IMR-90 (cell line): ENCODE measurements at regions not wholly inside any gene's neighbourhood (a gene's known extent, or its start where the extent isn't known, plus 50 kb on each side); places are given as distances from the start of the nearest gene placed in this dataset.

Experiments used
- ATAC-seq: fragments of 200-7000 bp; cut with Tn5 transposase; 2 replicates; pipeline ENCODE4 v1.9.1; 2020; ENCODE audit warnings: low read depth, mild to moderate bottlenecking, moderate library complexity
- BruUV-seq: library from RNA; stranded (reverse); fragments of 400-500 nt; replicated peaks from 2 replicates; lab custom pipeline; 2021; lab: Mats Ljungman, UMichigan
- CTCF ChIA-PET: fragments of 300-600 bp; formaldehyde crosslinking; extraction: SDS; loops from one replicate; lab custom pipeline; 2021; ENCODE audit warnings: antibody characterized with exemption; lab: Yijun Ruan, JAX
- POLR2A ChIA-PET: fragments of 300-600 bp; sonication (Branson Sonifier 250); formaldehyde crosslinking; loops from one replicate; lab custom pipeline; 2022; ENCODE audit warnings: antibody characterized with exemption; ENCODE audit not compliant: unreplicated experiment; lab: Charles Lee
- DNase-seq: peaks from one replicate; pipeline ENCODE4 v3.0.0; 2013
- H2AFZ ChIP-seq: replicated peaks from 2 replicates; pipeline ENCODE3; 2013; ENCODE audit warnings: low read length, mild to moderate bottlenecking; ENCODE audit not compliant: poor library complexity
- H2AK5ac ChIP-seq: 2 replicates; pipeline ENCODE4 v1.6.1; 2013; ENCODE audit warnings: low read depth, low read length, inconsistent platforms
- H2AK9ac ChIP-seq: replicated peaks from 2 replicates; pipeline ENCODE3; 2013; ENCODE audit warnings: mild to moderate bottlenecking, low read depth, low read length, moderate library complexity; ENCODE audit not compliant: poor library complexity
- H2BK120ac ChIP-seq: 2 replicates; pipeline ENCODE4 v1.6.1; 2013; ENCODE audit warnings: low read depth, low read length, inconsistent platforms
- H2BK15ac ChIP-seq: 3 replicates; pipeline ENCODE4 v1.6.1; 2013; ENCODE audit warnings: low read depth, low read length, inconsistent platforms
- H2BK20ac ChIP-seq: 2 replicates; pipeline ENCODE4 v1.6.1; 2013; ENCODE audit warnings: low read depth, mild to moderate bottlenecking, inconsistent platforms, low read length, moderate library complexity
- H2BK5ac ChIP-seq: 2 replicates; pipeline ENCODE4 v1.6.1; 2013; ENCODE audit warnings: mild to moderate bottlenecking, low read depth, low read length, inconsistent platforms; ENCODE audit not compliant: poor library complexity, severe bottlenecking
- H3K14ac ChIP-seq: replicated peaks from 2 replicates; pipeline ENCODE4 v1.6.1; 2013; ENCODE audit warnings: low read depth, low read length, inconsistent platforms
- H3K18ac ChIP-seq: 2 replicates; pipeline ENCODE4 v1.6.1; 2013; ENCODE audit warnings: low read depth, low read length, control low read depth
- H3K23ac ChIP-seq: 2 replicates; pipeline ENCODE4 v1.6.1; 2013; ENCODE audit warnings: low read depth, low read length, inconsistent platforms
- H3K27ac ChIP-seq: 2 replicates; pipeline ENCODE4 v1.5.1; 2013; ENCODE audit warnings: mild to moderate bottlenecking, control low read depth, low read length; ENCODE audit not compliant: insufficient read depth
- H3K27me3 ChIP-seq: 2 replicates; pipeline ENCODE4 v1.6.1; 2013; ENCODE audit warnings: low read length; ENCODE audit not compliant: control insufficient read depth, insufficient read depth
- H3K36me3 ChIP-seq: 2 replicates; pipeline ENCODE4 v1.6.1; 2013; ENCODE audit warnings: low read length, mixed read lengths; ENCODE audit not compliant: control insufficient read depth, insufficient read depth
- H3K4ac ChIP-seq: 2 replicates; pipeline ENCODE4 v1.6.1; 2013; ENCODE audit warnings: low read depth, low read length, inconsistent platforms
- H3K4me1 ChIP-seq: 2 replicates; pipeline ENCODE4 v1.6.1; 2013; ENCODE audit warnings: low read length, mixed read lengths; ENCODE audit not compliant: control insufficient read depth, insufficient read depth
- H3K4me2 ChIP-seq: 2 replicates; pipeline ENCODE4 v1.6.1; 2013; ENCODE audit warnings: low read depth, mild to moderate bottlenecking, control low read depth, low read length, moderate library complexity
- H3K4me3 ChIP-seq: 2 replicates; pipeline ENCODE4 v1.5.1; 2013; ENCODE audit warnings: low read depth, mild to moderate bottlenecking, control low read depth, low read length, moderate library complexity; ENCODE audit not compliant: insufficient read depth
- H3K56ac ChIP-seq: 2 replicates; pipeline ENCODE4 v1.6.1; 2013; ENCODE audit warnings: low read length, inconsistent platforms; ENCODE audit not compliant: insufficient read depth; ENCODE audit errors: extremely low read depth
- H3K79me1 ChIP-seq, 2 experiments: 2 replicates each; pipeline ENCODE4 v1.6.1; 2013; ENCODE audit warnings: low read length in 2 of 2, inconsistent platforms in 1 of 2, low read depth in 1 of 2
- H3K9ac ChIP-seq: 2 replicates; pipeline ENCODE4 v1.6.1; 2013; ENCODE audit warnings: low read depth, low read length, control low read depth
- H3K9me1 ChIP-seq: 2 replicates; pipeline ENCODE4 v1.6.1; 2013; ENCODE audit warnings: low read length, inconsistent platforms; ENCODE audit not compliant: insufficient read depth
- H3K9me3 ChIP-seq: 2 replicates; pipeline ENCODE4 v1.6.1; 2013; ENCODE audit warnings: low read length; ENCODE audit not compliant: control insufficient read depth, insufficient read depth
- H4K20me1 ChIP-seq: 2 replicates; pipeline ENCODE4 v1.6.1; 2013; ENCODE audit warnings: low read length, inconsistent platforms; ENCODE audit not compliant: insufficient read depth
- H4K5ac ChIP-seq: 2 replicates; pipeline ENCODE4 v1.6.1; 2013; ENCODE audit warnings: mild to moderate bottlenecking, low read depth, low read length, control low read depth
- H4K8ac ChIP-seq, 2 experiments: 2 replicates each; pipeline ENCODE4 v1.6.1; 2013; ENCODE audit warnings: low read depth in 2 of 2, low read length in 2 of 2, control low read depth in 1 of 2, inconsistent platforms in 1 of 2
- H4K91ac ChIP-seq: 2 replicates; pipeline ENCODE4 v1.6.1; 2013; ENCODE audit warnings: low read depth, low read length, inconsistent platforms; ENCODE audit not compliant: insufficient read depth
- BHLHE40 ChIP-seq: fragments of 150-350 bp; IDR thresholded peaks from 2 replicates; pipeline ENCODE4 v1.6.1; 2016; ENCODE audit warnings: mild to moderate bottlenecking, low read depth, low read length
- CEBPB ChIP-seq: IDR thresholded peaks from 2 replicates; pipeline ENCODE4 v1.6.1; 2012; ENCODE audit warnings: low read depth, low read length, improper control_type of control experiment
- CHD1 ChIP-seq: IDR thresholded peaks from 2 replicates; pipeline ENCODE4 v1.6.1; 2012; ENCODE audit warnings: low read depth, low read length, improper control_type of control experiment
- CTCF ChIP-seq: conservative IDR thresholded peaks from 2 replicates; pipeline ENCODE4 v1.5.1; 2012; ENCODE audit warnings: mild to moderate bottlenecking, low read depth, low read length, improper control_type of control experiment
- MAFK ChIP-seq: IDR thresholded peaks from 2 replicates; pipeline ENCODE4 v1.6.1; 2012; ENCODE audit warnings: low read depth, low read length, improper control_type of control experiment
- MXI1 ChIP-seq: IDR thresholded peaks from 2 replicates; pipeline ENCODE4 v1.6.1; 2012; ENCODE audit warnings: low read depth, mild to moderate bottlenecking, low read length, moderate library complexity, borderline replicate concordance
- NFE2L2 ChIP-seq: fragments of 150-350 bp; IDR thresholded peaks from 2 replicates; pipeline ENCODE4 v1.6.1; 2016; ENCODE audit warnings: low read depth, mild to moderate bottlenecking, low read length
- POLR2A ChIP-seq: IDR thresholded peaks from 2 replicates; pipeline ENCODE4 v1.6.1; 2012; ENCODE audit warnings: mild to moderate bottlenecking, low read depth, low read length
- RCOR1 ChIP-seq: IDR thresholded peaks from 2 replicates; pipeline ENCODE4 v1.6.1; 2012; ENCODE audit warnings: mild to moderate bottlenecking, low read length, improper control_type of control experiment; ENCODE audit not compliant: insufficient replicate concordance
- RFX5 ChIP-seq: IDR thresholded peaks from 2 replicates; pipeline ENCODE4 v1.8.0; 2012; ENCODE audit warnings: low read depth, mild to moderate bottlenecking, low read length, moderate library complexity
- SMC3 ChIP-seq: fragments of 150-350 bp; IDR thresholded peaks from 2 replicates; pipeline ENCODE4 v1.6.1; 2016; ENCODE audit warnings: low read depth, mild to moderate bottlenecking, antibody characterized with exemption, low read length, moderate library complexity
- USF2 ChIP-seq: fragments of 150-350 bp; IDR thresholded peaks from 2 replicates; pipeline ENCODE4 v1.6.1; 2017; ENCODE audit warnings: mild to moderate bottlenecking, antibody characterized with exemption, low read length, low read depth
- WGBS, 2 experiments: methylation state at CpG; one replicate each; pipeline versions ENCODE4 v1.1.5 to v1.1.7; 2013; ENCODE audit warnings: missing lambda C conversion rate in 2 of 2; ENCODE audit not compliant: insufficient read length in 1 of 2; ENCODE audit errors: extremely low coverage in 2 of 2; 5-methylcytosine and 5-hydroxymethylcytosine counted together
- dilution Hi-C: fragments of 300-500 bp; cut with HindIII; formaldehyde crosslinking; loops from one replicate; pipeline ENCODE4 v1.14.3; 2018; ENCODE audit warnings: low sequenced_read_pairs; ENCODE audit not compliant: unreplicated experiment
- in situ Hi-C: fragments of 300-500 bp; cut with MboI; formaldehyde crosslinking; loops from 3 replicates; pipeline ENCODE4 v1.14.3; 2019; ENCODE audit warnings: low sequenced_read_pairs, inconsistent platforms, mixed read lengths
- intact Hi-C: fragments of 100-400 bp; cut with micrococcal nuclease; formaldehyde crosslinking; loops from 2 replicates; pipeline ENCODE4 v1.10.0; 2022
- TF ChIP-seq, protein P1 (sequence below): fragments of 150-350 bp; IDR thresholded peaks from 2 replicates; pipeline ENCODE4 v1.6.1; 2016; ENCODE audit warnings: low read depth, mild to moderate bottlenecking, low read length, moderate library complexity, borderline replicate concordance

DNA sequence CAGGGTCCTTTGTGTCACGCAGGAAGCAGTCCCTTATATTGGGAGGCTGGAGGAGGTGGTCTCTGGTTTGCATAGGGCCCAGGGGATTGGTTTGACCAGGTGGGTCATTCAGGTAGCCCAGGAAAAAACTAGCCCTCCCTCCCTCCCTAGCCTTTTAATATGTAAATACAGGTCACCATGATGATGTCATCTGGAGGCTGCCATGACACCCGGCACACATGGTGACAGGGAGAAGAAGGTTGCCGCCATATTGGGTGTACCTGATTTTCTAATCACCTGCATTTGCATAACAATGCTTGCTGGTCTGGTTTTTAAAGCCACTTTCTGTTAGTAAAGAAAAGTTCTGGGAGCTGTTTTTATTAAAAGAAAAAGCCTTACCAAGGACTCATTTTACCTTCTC, 791.0 kb upstream of the ADGRL4 start:
- H3K36me3 ChIP-seq: no peaks in the 10 kb centered on the region
- ChIA-PET POLR2A (no interaction called here), CTCF (no interaction called here)
- H4K5ac ChIP-seq: no peak overlapping the region
- H3K4ac ChIP-seq: no peak overlapping the region
- no CpG with 5 or more reads among the region's 3 CpGs for WGBS, 2 experiments
- H2BK15ac ChIP-seq: no peak overlapping the region
- H2BK120ac ChIP-seq: no peak overlapping the region
- H4K20me1 ChIP-seq: no peaks in the 10 kb centered on the region
- no peak for ATAC-seq
- no peak overlapping the region for H2AK9ac ChIP-seq
- H2BK5ac ChIP-seq: no peak overlapping the region
- H2AK5ac ChIP-seq: no peak overlapping the region
- in situ Hi-C loops: no loop called here
- H3K4me3 ChIP-seq: no peak overlapping the region
- dilution Hi-C loops: no loop called here
- H3K9me1 ChIP-seq: no peaks in the 10 kb centered on the region
- H4K91ac ChIP-seq: no peak overlapping the region
- H2AFZ ChIP-seq: no peak overlapping the region
- H3K9me3 ChIP-seq: 0 out of 2 replicates have a peak, but pooled peaks cover 2% of the 10 kb centered on the region
- H3K79me1 ChIP-seq: no peaks in the 10 kb centered on the region
- H3K56ac ChIP-seq: no peak overlapping the region
- no peak overlapping the region for H3K18ac ChIP-seq
- H4K8ac ChIP-seq: no peak overlapping the region
- TF ChIP-seq CEBPB (no peak), NFE2L2 (no peak), MAFK (no peak), BHLHE40 (no peak), SMC3 (no peak), MXI1 (no peak), CHD1 (no peak), RFX5 (no peak), RCOR1 (no peak), USF2 (no peak), POLR2A (no peak), CTCF (no peak)
- TF ChIP-seq, protein P1, sequence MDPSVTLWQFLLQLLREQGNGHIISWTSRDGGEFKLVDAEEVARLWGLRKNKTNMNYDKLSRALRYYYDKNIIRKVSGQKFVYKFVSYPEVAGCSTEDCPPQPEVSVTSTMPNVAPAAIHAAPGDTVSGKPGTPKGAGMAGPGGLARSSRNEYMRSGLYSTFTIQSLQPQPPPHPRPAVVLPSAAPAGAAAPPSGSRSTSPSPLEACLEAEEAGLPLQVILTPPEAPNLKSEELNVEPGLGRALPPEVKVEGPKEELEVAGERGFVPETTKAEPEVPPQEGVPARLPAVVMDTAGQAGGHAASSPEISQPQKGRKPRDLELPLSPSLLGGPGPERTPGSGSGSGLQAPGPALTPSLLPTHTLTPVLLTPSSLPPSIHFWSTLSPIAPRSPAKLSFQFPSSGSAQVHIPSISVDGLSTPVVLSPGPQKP: no peak
- no peaks in the 10 kb centered on the region for H3K4me1 ChIP-seq
- no peak overlapping the region for H3K4me2 ChIP-seq
- DNase-seq: no peak
- no peaks in the 10 kb centered on the region for H3K27me3 ChIP-seq
- no peak overlapping the region for H3K27ac ChIP-seq
- intact Hi-C loops: no loop called here
- H2BK20ac ChIP-seq: no peak overlapping the region
- no peak overlapping the region for H3K23ac ChIP-seq
- H3K14ac ChIP-seq: no peak overlapping the region
- no TSS peak for BruUV-seq
- H3K9ac ChIP-seq: no peak overlapping the region
